ENCODE measurements at regions not wholly inside any gene's neighbourhood (a gene's known extent, or its start where the extent isn't known, plus 50 kb on each side); places are given as distances from the start of the nearest gene placed in this dataset.
A peak's percentile ranks its signal among the peaks of the same experiment; 100 is the strongest.

GRCh38 chr6:157732007-157732406 lies 91.0 kb upstream of the SNX9 start:
- peak in 1 of 2 experiments; percentile 31 for DNase-seq (ENCODE audit: low read depth in 1 of 2, low spot score in 2 of 2)
- Histone ChIP-seq H4K91ac (replicated peaks; ENCODE audit: insufficient read length, low read length) (no peak overlapping the region), H3K23me2 (ENCODE audit: low read depth, low read length) (no peaks in the 10 kb centered on the region), H3K23ac (ENCODE audit: insufficient read length) (no peak overlapping the region), H3K4me3 (ENCODE audit: extremely low read depth in 1 of 4, insufficient read depth in 2 of 4, low read depth in 3 of 4, low read length in 4 of 4) (no peak overlapping the region), H3K79me2 (ENCODE audit: control insufficient read depth in 1 of 2, insufficient read depth in 2 of 2, low read length in 2 of 2) (no peaks in the 10 kb centered on the region), H3K27ac (ENCODE audit: low read depth, low read length) (no peak overlapping the region), H3K18ac (ENCODE audit: extremely low read depth, low read length) (no peak overlapping the region), H2BK5ac (ENCODE audit: low read depth, low read length) (no peak overlapping the region), H2AFZ (ENCODE audit: low read length) (peak overlapping the region; percentile 82), H4K20me1 (replicated peaks in 1 of 2; ENCODE audit: control insufficient read depth in 1 of 2, insufficient read depth in 2 of 2, low read length in 2 of 2) (no peaks in the 10 kb centered on the region), H4K8ac (ENCODE audit: extremely low read depth, insufficient read depth, low read length) (no peak overlapping the region; the same call in 1 of the 2 replicates), H3K9ac (replicated peaks in 1 of 4; ENCODE audit: extremely low read depth in 1 of 4, low read depth in 3 of 4, low read length in 3 of 4) (no peak overlapping the region), H3K4me1 (replicated peaks in 1 of 4; ENCODE audit: control insufficient read depth in 3 of 4, insufficient read depth in 4 of 4, low read length in 3 of 4) (no peaks in the 10 kb centered on the region; a peak in 1 of 7 replicates), H3K79me1 (ENCODE audit: low read depth, low read length) (no peaks in the 10 kb centered on the region), H2BK15ac (ENCODE audit: low read length) (peak overlapping the region; percentile 37; the same call in 1 of the 2 replicates), H3K4me2 (ENCODE audit: insufficient read depth in 1 of 2, low read depth in 2 of 2, low read length in 2 of 2) (no peak overlapping the region), H3K27me3 (replicated peaks in 1 of 4; ENCODE audit: control insufficient read depth in 3 of 4, extremely low read depth in 1 of 4, insufficient read depth in 3 of 4, low read length in 3 of 4) (no peaks in the 10 kb centered on the region), H3K36me3 (ENCODE audit: control insufficient read depth in 2 of 4, insufficient read depth in 4 of 4, low read length in 3 of 4) (no peaks in the 10 kb centered on the region), H2AK5ac (ENCODE audit: low read depth, low read length) (no peak overlapping the region), H3K4ac (replicated peaks; ENCODE audit: insufficient read length, low read depth, low read length) (no peak overlapping the region), H3K9me3 (ENCODE audit: insufficient read depth in 2 of 2, low read depth in 1 of 2, low read length in 1 of 2) (no peaks in the 10 kb centered on the region), H2BK20ac (ENCODE audit: low read length) (no peak overlapping the region), H2BK120ac (replicated peaks; ENCODE audit: low read depth, low read length) (no peak overlapping the region), H4K5ac (ENCODE audit: insufficient read length, low read depth, low read length) (no peak overlapping the region), H3K56ac (replicated peaks; ENCODE audit: insufficient read length, low read depth, low read length) (no peak overlapping the region), H2BK12ac (ENCODE audit: low read depth, low read length) (no peak overlapping the region; the same call in 1 of the 2 replicates), H3K14ac (ENCODE audit: insufficient read length) (no peak overlapping the region)
- WGBS, 2 experiments (ENCODE audit: extremely low coverage in 1 of 2, insufficient coverage in 1 of 2, insufficient read length in 1 of 2, insufficient replicate concordance in 2 of 2, low coverage in 1 of 2, low lambda C conversion rate in 2 of 2, missing lambda C conversion rate in 1 of 2) = 87% methylated on average over 2 of the region's 2 CpGs; no CpG with 5 or more reads in 1 of the 2 experiments
- no peak for FAIRE-seq
- ChIA-PET POLR2A (ENCODE audit: partially characterized antibody) (no interaction called here), CTCF (ENCODE audit: partially characterized antibody) (interaction anchor here (1.6 to 2.1 kb wide), 2 partner anchors 10 to 38 kb away, joined by 4 read pairs; no protein-coding TSS in a partner anchor)
- TF ChIP-seq YY1 (IDR thresholded peaks at IDR 0.05; ENCODE audit: low read depth, low read length) (no peak), ATF3 (IDR thresholded peaks at IDR 0.05; ENCODE audit: insufficient read depth, low read depth, low read length) (no peak), SP2 (IDR thresholded peaks at IDR 0.05; ENCODE audit: low read length) (no peak)
